Activated CD4-positive, alpha-beta T cell treated with anti-CD3 and anti-CD28 coated beads, Interleukin-2, amount 50 U/mL, for 16 hours (primary cell): ENCODE measurements at regions not wholly inside any gene's neighbourhood (a gene's known extent, or its start where the extent isn't known, plus 50 kb on each side); places are given as distances from the start of the nearest gene placed in this dataset.

ENCODE experiments used
- DNase-seq: peaks from one replicate; pipeline ENCODE4 v3.0.0-alpha.2; 2020

DNA sequence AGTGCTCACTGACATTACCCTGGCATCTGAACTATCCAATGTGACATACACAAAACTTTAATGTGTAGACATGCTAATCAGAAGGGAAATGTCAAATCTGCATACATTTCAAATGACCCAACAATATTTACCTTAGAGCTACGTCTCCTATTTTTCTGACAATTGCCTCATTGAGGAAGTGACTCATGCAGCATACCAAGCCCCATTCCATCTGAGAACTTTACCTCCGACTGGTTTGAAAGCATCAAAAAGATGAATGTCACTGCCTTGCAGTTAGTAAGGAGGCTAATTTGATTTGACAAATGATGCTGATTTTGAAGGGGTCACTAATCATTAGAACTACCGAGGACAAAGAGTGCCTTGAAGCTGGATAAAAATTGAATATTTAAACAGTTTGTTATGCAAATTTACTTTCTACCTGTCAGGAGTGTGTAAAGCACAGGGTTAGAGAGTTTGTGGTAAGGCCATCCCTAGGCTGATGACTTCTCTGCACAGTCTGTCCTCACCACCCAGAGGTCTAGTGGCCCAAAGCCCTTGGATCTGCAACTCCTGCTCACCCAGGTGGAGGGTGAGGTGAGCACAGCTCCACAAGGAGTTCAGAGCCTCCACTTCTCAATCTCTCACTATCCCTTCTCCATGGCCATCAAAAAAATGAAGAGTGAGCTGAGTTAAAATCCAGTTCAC lies 500.3 kb upstream of the C1orf87 start:
- DNase-seq: no peak

DNA sequence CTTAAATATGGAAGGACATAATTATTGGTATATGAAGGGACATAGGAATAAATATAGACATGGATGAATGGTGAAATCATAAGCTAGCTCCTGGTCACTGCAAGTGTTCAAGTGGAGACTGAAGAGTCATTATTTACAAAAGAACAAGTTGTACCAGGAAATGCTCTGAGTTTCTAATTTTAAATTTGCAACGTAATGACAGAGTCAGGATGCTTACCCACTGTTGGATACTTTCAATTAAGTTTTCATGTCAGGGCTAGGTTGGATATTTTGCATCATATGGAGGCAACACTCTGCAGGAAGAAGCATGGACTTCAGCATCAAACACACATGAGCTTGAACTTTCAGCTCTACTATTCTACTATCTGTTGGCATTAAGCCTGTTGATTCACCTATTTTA lies 499.6 kb upstream of the C1orf87 start:
- DNase-seq: no peak

DNA sequence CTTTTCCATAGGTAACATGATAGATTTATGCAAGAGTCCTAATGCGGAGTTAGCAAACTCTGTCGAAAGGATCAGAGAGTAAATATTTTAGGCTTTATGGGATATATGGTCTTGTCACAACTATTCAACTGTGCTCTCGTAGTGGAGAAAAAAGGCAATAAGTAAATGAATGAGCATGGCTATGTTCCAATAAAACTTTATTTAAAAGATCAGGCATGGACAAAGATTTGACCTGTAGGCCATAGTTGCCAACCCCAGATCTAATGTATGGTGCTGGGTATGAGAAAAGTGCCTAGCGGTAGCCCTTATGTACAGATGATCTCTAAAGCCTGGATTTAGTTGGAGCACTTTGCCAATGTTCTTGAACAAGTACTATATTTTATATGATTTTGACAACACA lies 498.8 kb upstream of the C1orf87 start:
- no peak for DNase-seq

DNA sequence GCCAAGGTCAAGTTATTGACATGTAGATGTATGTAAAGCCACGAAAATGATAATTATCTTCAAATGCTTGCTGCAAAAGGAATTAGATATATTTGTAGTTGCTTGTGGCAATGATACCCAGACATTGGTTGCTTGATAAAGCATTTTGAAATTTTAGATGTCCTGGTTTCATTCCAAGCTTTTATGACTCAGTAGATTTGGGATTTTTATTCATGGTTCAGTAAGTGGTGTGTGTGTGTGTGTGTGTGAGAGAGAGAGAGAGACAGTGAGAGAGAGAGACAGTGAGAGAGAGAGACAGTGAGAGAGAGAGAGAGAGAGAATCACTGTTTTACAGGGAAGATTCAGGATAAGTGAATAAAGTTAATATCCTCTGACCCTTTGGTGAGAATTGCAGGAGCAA lies 498.2 kb upstream of the C1orf87 start:
- no peak for DNase-seq

DNA sequence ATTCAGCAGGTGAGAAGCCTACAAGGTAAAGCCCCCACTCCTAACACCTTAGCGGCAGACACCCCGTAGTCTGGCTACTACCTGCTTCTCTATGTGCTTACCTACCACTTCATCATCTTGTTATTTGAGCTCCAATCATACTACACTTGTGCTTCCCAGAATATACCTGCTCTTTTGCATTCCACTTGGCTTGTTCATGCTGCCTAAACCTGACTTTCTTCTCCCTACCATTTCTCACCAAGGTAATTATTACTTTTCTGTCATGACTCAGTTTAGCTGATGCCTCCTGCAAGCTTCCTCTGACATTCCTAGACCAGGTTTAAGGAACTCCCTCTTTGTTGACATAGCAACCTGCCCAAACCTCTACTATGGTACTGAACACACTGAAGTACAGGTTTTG lies 495.6 kb upstream of the C1orf87 start:
- no peak for DNase-seq

DNA sequence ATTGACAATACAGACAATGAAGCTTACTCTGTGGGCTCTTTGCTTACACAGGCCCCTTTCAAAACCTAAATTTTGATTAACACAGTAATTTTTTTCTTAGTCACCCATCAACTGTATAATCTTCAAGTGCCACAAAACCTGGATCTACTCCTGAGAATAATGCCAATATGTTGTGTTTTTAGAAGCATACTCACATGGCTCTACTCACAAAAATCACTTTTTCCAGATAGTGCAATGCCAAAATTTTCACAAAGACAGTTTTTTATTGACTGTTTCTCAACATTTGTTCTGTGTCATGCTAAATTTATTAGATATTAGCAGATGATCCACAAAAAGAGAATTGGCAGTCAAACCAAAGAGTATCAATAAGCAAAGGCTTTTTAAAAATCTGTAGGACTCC lies 493.7 kb upstream of the C1orf87 start:
- no peak for DNase-seq

DNA sequence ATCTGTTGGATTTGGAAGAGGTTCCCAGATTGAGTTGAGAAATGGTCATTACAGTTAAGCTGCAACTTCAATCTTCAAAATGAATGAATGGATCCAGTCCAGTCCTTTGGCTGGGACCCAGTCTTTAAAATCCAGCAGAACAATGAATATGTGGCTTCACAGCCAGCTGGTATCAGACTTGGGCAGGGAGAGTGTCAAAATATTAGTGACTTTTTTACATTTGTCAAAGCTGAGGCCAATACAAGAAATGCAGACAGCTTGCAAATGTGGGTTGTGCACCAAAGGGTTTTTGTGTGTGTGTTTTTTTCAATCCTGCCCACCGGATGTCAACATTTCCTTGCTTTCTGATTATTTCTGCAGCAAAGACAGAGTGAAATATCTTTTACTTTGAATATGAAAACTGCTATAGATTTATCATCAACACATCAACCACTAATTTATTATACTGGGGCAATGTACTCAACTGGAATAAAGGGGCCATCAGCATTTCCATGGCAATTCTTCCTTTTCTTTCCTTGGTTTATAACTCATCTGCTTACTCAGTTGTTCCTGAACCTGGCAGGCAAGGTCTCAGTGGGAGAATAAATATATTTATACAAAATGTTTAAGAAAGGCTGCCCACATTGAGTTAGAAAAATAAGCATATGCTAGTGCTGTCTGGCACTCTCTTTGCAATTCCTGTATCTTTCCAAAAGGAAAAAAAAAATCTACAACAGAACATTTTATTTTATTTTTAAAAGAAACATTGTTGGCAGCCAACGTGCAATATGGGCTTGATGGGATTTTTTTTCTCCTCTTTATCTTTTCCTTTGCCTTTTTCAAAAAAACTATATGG lies 491.6 kb upstream of the C1orf87 start:
- DNase-seq: no peak

DNA sequence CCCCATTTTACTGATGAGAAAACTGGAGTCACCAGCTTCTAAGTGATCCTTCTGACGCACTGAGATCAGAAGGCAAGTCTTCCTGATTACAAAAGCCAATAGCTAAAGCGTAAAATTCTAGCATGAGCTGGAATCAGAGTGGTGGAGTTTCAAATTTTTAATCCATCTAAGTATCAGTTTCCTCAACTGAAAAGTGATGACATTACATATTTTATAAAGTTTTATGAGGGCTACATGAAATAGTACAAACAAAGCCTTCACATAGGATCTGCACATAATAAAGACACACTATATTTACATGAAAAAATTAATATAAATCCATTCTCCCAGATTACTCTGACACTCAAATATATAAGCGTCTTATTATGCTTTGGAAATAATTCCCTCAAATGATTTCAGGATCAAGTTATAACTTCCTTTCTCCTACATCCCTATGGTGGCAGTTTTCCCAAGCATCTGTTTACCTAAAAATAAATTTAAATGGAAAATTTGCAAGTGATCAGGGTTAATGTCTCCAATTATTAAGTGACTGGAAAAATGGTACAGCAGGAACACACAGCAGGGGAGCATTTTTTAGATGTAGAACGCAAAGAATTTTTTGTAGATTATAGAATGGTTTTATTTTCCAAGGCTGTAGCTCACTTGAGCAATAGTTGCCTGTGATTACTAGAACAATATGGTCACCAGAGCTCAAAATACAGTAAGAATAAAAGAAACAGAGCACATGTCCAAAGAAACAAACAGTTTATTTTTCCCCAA lies 490.4 kb upstream of the C1orf87 start:
- DNase-seq: no peak

DNA sequence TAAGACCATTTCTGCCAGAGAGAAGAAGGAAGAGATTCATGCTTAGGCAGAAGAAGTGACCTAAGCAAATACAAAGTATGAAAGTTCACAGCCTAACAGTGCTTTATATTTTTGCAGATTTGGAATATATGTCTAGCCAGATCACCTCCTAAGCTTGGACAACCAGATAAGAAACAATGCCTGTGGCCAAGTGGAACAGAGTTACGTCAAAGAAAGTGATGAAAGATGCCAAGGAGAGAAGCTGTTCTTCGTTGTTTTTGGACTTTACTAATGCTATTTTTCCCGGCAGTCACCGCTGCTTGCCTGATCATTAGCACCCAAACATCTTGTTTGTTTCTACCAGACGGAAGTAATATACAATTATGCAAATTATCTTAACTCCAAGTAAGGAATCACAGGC lies 489.2 kb upstream of the C1orf87 start:
- no peak for DNase-seq

DNA sequence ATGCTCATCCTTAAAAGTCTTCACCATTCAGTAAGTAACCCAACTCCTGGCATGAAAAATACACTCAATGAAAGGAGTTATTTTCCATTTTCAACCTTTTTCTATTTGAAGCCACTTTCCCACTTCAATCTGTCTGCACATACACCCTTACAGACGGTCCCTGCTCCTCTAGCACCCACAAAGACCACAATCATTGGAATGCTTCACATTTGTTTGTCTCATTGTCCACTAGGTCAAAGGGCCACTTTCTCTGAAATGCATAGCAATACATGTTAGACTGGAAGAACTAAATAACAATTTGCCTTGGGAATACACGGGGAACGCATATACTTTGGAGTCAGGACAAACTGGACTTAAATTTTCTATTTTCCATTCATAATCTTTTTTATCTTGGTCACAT lies 487.1 kb upstream of the C1orf87 start:
- DNase-seq: no peak

DNA sequence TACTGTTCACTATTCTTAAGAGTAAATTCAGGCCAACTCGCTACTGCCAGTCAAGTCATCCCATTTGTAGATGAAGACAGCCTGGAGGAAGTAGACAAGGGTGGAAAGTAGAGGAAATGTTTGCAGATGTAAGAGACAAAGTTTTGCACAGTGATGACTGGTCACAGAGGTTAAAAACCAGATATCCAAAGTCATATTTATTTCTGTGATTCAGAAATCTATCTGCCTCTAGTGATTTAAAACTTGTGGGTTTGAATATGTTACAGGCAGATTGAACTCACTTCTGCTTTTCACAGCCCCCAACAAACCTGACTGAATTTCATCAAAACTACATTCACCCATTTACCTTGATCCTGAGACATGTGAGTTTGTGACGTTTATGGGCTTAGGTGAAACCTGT lies 484.7 kb upstream of the C1orf87 start:
- no peak for DNase-seq

DNA sequence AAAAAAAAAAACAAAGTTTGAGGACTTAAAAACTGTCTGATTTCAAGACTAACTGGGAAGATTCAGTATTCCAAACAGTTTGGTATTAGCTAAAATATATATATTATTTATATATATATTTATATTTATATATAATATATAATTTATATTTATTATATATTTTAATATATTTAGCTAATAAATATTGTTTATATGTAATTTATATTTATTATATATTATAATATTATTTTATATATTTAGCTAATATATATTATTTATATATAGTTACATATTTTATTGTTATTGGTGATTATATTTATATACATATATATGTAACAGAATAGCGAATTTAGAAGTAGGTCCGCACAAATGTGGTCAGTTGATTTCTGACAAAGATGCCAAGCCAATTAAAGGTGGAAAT lies 480.2 kb upstream of the C1orf87 start:
- DNase-seq: no peak

DNA sequence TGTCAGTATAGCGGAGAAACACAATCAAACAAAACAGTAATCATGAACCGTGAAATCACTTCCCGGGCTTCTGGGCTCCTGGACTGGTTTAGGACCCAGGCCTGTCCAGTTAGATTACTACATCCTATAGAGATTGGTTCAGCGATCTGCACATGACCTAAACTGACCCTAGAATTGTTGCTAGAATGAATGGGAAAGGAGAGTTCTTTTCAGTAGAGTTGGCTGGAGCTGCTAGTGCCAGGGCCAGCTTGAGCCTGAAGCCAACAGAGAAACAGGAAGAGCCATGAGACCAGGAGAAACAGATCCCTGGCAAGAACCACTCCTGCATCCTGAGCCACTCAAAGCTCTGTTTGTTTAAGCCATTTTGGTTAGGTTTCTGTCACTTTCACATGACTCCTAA lies 474.3 kb upstream of the C1orf87 start:
- no peak for DNase-seq

DNA sequence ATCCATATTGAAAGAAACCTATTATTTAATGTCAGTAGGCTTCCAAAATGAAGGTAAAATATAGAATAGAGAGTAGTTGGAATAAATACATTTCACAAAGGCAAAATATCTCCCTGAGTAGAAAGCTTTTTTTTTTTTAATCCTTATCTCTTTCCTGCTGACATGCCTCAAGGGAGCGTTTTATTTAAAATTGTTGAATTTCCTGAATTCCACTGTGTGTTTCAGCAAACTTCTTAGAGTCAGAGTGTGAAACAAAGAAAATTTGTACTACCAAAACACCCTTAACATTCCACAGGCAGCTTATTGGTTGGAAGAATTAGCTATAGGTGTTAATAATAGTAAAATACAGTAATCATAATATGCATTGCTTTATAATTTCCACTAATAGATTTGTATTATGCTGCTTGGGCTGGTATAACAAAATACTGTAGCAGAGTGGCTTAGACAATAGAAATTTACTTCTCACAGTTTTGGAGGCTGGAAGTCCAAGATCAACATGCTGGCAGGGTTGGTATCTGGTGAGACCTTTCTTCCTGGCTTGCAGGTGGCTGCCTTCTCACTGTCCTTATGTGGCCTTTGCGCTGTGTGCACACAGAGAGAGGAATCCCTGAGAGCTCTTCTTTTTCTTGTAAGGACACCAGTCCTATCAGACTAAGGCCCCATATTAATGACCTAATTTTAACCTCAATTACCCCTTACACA lies 468.4 kb upstream of the C1orf87 start:
- no peak for DNase-seq

DNA sequence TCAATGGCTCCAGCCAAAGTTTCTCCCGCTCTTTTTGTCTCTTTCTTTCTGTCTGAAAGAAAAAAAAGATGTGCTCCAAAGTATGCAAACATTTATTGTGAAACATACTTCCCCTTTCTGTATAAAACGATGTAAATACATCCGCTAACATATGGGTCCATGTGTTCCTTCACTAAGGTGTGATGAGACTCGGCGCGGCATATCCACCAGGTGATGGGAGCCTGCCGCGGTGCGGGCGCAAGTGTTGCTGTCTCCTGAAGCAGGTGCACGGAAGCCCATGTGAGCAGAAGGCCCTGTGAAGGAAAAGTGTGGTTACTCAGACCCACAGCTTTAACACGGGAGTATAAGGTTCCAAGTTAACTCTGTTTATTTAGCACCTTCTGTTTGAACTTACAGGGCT lies 466.6 kb upstream of the C1orf87 start:
- DNase-seq: no peak

DNA sequence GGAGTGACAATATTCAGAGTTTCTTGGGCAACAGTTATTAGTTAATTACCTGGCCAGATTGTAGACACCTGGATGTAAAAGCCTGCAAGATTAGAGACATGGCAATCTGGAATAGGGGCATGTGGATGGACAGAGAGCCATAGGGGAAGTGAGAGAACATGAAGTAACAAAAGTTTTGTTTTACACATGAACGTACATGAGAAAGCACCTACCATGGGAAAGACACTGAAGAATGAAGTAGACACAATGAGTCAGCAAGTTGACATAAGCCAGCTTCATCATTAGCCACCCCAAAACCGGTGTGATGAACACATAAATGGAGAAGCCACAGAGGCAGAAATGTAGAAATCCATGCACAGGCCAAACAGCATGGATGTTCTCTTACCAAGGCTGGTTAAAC lies 462.1 kb upstream of the C1orf87 start:
- no peak for DNase-seq

DNA sequence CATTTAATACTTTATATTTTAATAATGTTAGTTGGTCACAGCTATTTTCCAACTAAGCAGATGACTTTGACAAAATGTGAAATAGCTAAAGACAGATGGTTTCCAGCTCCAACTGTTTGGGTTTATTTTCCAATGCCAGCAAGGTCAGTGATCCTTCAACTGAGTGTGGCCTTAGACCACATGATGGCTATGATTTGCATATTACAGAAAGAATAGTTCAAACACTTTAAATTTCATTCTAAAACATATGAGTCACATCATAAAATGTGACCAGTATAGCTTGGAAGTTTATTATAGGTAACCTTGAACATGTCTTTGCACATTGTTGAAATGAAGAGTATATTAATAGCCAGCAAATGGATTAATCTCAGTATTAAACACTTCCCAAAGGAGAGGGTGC lies 454.0 kb upstream of the C1orf87 start:
- DNase-seq: no peak

DNA sequence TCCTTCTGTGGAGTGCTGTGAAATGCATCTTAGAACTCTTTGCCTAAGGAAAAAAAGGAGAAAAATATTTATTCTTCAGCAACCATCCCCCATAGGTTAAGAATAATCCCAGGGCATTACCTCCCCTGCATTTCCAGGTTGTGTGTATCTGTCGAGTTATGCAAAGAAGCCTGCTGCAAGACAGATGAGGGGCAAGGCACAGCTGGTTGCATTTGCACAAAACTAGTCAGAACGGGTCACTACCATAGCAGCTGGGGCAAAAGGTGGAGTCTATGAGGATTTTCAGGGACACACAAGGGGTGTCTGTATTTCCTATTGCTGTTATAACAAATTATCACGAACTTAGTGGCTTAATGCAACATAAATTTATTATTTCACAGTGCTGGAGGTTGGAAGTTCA lies 443.4 kb upstream of the C1orf87 start:
- DNase-seq: no peak

DNA sequence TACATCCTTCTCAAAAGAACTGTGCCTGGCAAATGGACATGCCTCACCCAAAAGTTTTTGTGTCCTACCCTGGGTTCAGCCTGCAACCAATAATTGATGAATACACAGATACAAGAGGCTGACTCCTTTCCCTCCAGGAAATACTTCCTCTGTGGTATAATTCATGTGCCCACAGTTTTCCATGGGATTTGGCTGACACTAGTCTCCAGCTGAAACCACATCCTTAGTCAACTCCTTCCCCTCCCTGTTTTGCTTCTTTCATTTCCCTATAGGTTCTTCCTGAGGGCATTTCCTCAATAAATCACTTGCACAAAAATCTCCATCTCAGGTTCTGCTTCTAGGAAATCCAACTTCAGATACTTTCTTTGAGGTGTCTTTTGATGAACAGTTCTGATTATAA lies 436.6 kb upstream of the C1orf87 start:
- DNase-seq: no peak

DNA sequence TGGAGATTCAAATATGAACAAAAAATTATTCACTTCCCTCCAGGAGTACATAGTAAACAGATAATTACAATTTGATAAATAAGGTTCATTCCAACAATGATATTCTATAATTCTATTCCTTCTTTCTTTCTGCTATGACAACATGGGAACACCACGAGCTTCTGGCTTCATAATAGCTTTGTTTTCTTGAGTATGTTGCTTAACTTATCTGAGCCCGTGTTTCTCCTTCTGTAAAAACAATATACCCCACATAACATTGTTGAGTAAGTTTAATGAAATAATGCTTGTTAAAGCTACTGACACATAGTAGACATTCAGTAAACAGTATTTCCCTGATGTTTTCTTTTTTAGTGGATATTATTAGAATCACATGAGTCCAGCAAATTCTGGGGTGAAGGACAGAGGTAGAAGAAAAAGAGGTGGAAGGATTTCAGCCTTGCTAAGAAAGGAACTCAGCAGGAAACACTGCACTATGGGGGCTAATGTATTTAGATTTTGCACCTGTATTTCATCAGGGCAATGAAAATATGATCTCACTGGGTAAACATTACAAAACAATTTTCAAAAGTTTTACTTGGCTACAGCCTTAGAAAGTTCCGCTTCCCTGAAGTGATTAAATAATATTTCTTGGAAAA lies 430.8 kb upstream of the C1orf87 start:
- DNase-seq: no peak

DNA sequence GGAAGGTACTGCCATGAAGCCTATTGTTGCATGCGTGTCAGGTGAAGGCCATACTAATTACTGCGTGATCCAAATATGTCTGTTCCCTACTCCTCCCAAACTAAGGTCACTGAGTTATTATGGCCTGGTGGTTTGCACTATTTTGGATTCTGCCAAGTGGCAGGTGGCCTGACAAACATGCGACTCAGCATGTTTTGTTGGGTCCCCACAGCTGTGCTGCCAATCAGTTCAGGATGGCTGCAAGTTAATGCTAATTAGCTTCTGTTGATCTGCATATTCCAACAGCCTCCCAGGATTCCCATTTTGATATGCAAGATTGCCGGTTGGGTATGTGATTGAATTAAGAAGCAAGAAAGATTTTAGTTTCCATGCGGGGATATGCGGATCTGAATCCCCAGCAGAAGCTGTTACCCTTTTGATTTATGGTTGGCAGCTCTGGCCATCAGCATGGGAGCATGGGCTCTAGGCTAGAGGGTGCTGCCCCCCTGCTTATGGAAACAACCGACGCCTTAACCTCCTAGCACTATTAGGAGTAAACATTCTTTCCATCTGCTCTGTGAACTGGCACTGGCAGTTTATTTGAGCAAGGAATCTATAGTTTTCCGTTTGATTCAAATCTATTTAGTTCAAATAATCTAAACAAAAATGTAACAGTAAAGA lies 429.8 kb upstream of the C1orf87 start:
- DNase-seq: no peak

DNA sequence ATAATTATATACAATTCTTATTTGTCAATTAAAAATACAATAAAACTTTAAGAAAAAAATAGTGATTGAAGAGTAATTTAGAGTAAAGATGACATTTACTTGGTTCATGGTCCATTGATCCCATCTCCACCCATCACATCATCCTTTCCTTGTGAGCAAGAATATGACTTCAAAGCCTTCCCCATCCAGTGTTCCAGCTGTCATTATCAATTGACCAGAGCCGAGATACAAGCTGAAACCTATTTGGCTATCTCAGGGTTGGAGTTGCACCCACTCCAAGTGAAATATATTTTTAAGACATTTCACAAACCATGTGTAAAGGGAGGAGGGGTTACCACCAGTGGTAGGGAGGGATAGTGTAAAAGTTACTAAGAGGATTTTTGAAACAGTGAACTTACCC lies 428.9 kb upstream of the C1orf87 start:
- no peak for DNase-seq
